ENCODE measurements at regions not wholly inside any gene's neighbourhood (a gene's known extent, or its start where the extent isn't known, plus 50 kb on each side); places are given as distances from the start of the nearest gene placed in this dataset.
A peak's percentile ranks its signal among the peaks of the same experiment; 100 is the strongest.

GRCh38 chr19:30178721-30179402 is 193.3 kb upstream of the ZNF536 start:
- no peak for TF ChIP-seq CTCF (IDR thresholded peaks at IDR 0.05; ENCODE audit: control extremely low read depth, extremely low read depth)
- Histone ChIP-seq H3K36me3 (ENCODE audit: control insufficient read depth in 4 of 4, insufficient read depth in 4 of 4, low read length in 4 of 4) (no peaks in the 10 kb centered on the region), H3K27ac (ENCODE audit: low read depth in 1 of 2, low read length in 1 of 2) (no peak overlapping the region), H3K9ac (ENCODE audit: insufficient read depth in 1 of 2, low read length in 2 of 2) (no peak overlapping the region), H3K9me3 (ENCODE audit: control insufficient read depth in 4 of 4, insufficient read depth in 3 of 4, low read length in 3 of 4) (peaks cover 0 to 10% (median 6%) of the 10 kb centered on the region in 4 donors), H3K4me1 (ENCODE audit: control insufficient read depth in 5 of 5, insufficient read depth in 5 of 5, low read length in 5 of 5) (no peaks in the 10 kb centered on the region), H3K27me3 (ENCODE audit: control insufficient read depth in 3 of 3, insufficient read depth in 3 of 3, low read length in 2 of 3) (no peaks in the 10 kb centered on the region), H3K4me3 (no peak overlapping the region)
- 42 to 54% methylated on average over 4 of the region's 4 CpGs for WGBS, 2 donors
- DNase-seq (no peak), ATAC-seq (ENCODE audit: insufficient read depth, low FRiP score) (no peak)

- 79 to 83% methylated on average over 1 of the region's 1 CpG for WGBS, 2 donors
- no peak for TF ChIP-seq CTCF (IDR thresholded peaks at IDR 0.05; ENCODE audit: control extremely low read depth, extremely low read depth)
Observed at GRCh38 chr19:30180691-30181090, 191.5 kb upstream of the ZNF536 start.

GRCh38 chr19:30183807-30184490 is 188.2 kb upstream of the ZNF536 start:
- TF ChIP-seq CTCF (IDR thresholded peaks at IDR 0.05; ENCODE audit: control extremely low read depth, extremely low read depth) = no peak
- 80 to 89% methylated on average over 3 of the region's 3 CpGs for WGBS, 2 donors
- no peak overlapping the region for H3K27ac ChIP-seq (ENCODE audit: low read depth in 1 of 2, low read length in 1 of 2)
- H3K27me3 ChIP-seq (ENCODE audit: control insufficient read depth in 3 of 3, insufficient read depth in 3 of 3, low read length in 2 of 3) = no peaks in the 10 kb centered on the region
- peak in 1 of 3 donors; percentile 1 for DNase-seq
- H3K9ac ChIP-seq (ENCODE audit: insufficient read depth in 1 of 2, low read length in 2 of 2) = no peak overlapping the region
- no peaks in the 10 kb centered on the region for H3K4me1 ChIP-seq (ENCODE audit: control insufficient read depth in 5 of 5, insufficient read depth in 5 of 5, low read length in 5 of 5)
- H3K9me3 ChIP-seq (ENCODE audit: control insufficient read depth in 4 of 4, insufficient read depth in 3 of 4, low read length in 3 of 4) = peaks cover 0 to 10% (median 4%) of the 10 kb centered on the region in 4 donors
- no peak for ATAC-seq (ENCODE audit: insufficient read depth, low FRiP score)
- no peak overlapping the region for H3K4me3 ChIP-seq
- no peaks in the 10 kb centered on the region for H3K36me3 ChIP-seq (ENCODE audit: control insufficient read depth in 4 of 4, insufficient read depth in 4 of 4, low read length in 4 of 4)

More at GRCh38 chr19:30180691-30181090, 191.5 kb upstream of the ZNF536 start:
- H3K9me3 ChIP-seq (ENCODE audit: control insufficient read depth in 4 of 4, insufficient read depth in 3 of 4, low read length in 3 of 4) = peaks cover 0 to 10% (median 5%) of the 10 kb centered on the region in 4 donors
- ATAC-seq (ENCODE audit: insufficient read depth, low FRiP score) (no peak), DNase-seq (no peak)
- no peaks in the 10 kb centered on the region for H3K27me3 ChIP-seq (ENCODE audit: control insufficient read depth in 3 of 3, insufficient read depth in 3 of 3, low read length in 2 of 3)
- H3K4me3 ChIP-seq = no peak overlapping the region
- H3K36me3 ChIP-seq (ENCODE audit: control insufficient read depth in 4 of 4, insufficient read depth in 4 of 4, low read length in 4 of 4) = no peaks in the 10 kb centered on the region
- H3K9ac ChIP-seq (ENCODE audit: insufficient read depth in 1 of 2, low read length in 2 of 2) = no peak overlapping the region
- H3K27ac ChIP-seq (ENCODE audit: low read depth in 1 of 2, low read length in 1 of 2) = no peak overlapping the region
- H3K4me1 ChIP-seq (ENCODE audit: control insufficient read depth in 5 of 5, insufficient read depth in 5 of 5, low read length in 5 of 5) = no peaks in the 10 kb centered on the region
